HG02798 (cell line): ENCODE measurements at regions not wholly inside any gene's neighbourhood (a gene's known extent, or its start where the extent isn't known, plus 50 kb on each side); places are given as distances from the start of the nearest gene placed in this dataset.

Experiments used
- ATAC-seq: cut with Tn5 transposase; IDR thresholded peaks from one replicate; pipeline ENCODE4 v1.9.1; 2021; ENCODE audit warnings: mild to moderate bottlenecking; ENCODE audit not compliant: unreplicated experiment, poor library complexity

DNA sequence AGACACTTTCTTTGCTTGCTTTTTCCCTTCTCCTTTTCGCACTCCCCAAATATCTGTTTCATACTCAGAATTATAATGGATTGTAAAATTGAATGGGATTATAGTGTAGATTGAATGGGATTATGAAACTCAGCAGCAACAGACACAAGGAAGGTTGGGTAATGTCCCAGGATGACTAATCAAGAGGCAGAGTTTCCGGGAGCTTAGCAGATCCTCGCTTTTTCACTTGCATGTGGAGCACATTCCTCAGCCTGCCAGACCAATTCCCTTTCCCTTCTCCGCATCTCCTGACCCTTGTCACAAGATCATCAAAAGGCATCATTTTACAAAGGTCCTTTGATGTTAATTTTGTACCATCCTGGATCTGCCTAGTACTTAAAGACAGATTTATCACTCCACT is 55.1 kb upstream of the SLC1A1 start:
- ATAC-seq, result no peak

DNA sequence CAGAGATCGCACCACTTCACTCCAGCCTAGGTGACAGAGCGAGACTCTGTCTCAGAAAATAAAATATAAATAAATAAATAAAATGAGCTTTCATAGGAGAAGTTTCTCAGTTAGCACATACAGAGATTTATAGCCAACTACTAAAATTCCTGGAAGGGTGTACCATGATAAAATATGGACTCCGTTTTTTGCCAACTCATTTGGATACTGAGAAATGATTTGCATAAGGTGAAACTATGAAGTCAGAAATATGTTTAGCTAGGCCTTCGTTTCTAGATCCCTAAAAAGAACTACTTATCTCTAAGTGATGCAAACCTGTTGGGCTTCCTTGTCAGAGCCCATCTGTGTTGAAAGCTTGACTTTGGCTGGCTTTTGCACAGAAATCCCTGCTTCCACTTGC is 56.9 kb upstream of the SLC1A1 start:
- ATAC-seq, result no peak

DNA sequence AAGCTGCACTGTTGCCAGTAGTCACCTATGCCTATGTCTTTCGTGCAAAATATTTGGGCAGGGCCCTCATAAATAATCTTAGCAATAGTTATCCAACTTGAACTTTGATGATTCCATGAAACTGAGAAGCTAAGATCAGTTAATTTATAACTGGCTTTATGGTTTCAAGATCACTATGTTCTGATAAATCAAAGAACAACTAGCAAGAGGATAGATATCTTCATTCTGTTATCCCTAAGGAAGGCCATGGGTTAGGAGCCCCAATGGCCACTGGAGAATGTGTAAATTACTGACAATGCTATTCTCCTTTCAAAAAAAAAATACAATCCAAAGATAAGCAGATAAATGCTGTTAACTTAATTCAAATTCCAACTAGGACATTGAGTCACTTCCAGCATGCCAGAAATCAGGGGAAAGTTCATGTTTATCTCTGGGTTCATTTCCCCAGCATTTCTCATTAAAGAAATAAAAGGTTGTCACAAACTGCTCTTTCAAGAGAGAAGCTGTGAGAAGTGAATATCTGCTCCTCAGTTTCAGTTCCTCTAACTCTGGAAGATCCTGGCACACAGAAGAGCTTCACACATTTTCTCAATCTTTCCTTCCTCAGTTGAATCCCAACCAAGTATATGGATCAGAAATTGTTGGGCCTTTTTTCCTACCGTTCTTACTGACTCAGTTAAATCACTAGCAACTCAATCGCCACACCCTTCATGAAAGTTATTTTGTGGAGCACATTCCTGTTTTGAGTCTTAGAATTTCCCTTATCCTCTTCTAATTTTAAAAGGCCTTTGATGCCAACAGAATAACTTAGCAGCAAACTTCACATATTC is 59.6 kb upstream of the SLC1A1 start:
- ATAC-seq, result no peak

DNA sequence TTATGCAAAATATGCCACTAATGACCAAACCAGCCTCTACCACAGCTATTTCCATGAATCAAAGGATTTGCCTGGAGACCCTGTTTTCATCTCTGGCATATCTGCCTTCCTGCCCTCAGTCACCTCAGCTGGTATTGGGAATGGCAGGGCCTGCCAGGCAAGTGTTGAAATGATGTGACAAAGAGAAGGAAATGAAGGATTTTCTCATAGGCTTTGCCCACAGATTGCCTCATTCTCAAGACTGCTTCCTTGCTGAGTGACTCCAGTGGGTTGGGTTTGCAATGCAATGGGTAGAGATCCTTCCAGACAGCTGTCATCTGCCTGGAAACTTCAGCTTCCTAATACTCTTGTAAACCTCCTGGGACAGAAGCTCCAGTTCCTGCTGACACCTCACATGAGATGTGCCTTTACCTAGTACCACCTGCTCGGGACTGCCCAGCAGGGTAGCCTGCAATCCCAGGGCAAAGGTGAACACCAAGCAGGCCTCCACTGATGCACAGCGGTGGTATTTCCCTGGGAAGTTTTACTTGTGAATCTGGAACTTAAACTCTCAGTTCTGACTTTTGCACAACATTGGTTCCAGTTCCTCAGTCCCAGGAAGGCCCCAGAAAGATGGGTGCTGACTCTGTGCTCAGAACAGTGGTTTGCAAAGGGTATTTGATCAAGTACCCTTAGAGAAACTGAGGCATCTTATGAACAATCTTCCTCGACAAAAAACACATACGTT is 64.8 kb upstream of the SLC1A1 start:
- peak; percentile 46 for ATAC-seq

DNA sequence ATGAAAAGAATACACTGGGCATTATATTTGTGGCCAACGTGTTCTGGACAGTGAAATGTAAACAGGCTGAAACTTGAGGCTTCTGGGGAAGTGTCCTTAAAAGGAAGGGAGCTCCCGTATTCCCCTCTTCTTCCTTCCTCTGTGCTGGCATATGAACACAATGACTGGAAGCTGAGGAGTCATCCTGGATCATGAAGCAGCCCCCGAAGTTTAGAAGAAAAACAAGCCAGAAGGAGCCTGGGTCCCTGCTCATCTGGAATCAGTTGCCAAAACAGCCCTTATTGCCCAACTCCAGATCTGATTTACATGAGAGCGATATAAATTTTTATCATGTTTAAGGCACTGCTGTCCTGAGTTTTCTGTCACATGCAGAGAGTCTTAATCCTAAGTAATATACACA is 65.4 kb upstream of the SLC1A1 start:
- ATAC-seq, result no peak

DNA sequence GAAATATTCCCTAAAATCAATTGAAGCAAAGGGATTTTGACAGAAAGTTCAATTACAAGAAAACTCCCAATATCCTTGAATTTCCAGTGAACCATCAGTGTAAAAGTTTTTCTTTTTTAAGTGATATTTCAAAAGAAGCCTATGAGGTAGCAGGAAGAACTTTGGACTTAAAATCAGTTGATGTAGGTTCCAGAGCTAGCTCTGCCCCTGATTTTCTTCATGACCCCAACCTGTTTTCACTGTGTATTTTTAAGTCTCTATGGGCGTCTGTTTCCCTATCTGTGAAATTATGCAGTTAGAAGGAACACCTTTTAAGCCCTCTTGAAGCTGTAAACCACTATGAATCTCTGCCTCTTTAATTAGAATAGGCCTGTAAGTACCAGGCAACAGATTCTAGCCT is 66.2 kb upstream of the SLC1A1 start:
- ATAC-seq, result no peak

DNA sequence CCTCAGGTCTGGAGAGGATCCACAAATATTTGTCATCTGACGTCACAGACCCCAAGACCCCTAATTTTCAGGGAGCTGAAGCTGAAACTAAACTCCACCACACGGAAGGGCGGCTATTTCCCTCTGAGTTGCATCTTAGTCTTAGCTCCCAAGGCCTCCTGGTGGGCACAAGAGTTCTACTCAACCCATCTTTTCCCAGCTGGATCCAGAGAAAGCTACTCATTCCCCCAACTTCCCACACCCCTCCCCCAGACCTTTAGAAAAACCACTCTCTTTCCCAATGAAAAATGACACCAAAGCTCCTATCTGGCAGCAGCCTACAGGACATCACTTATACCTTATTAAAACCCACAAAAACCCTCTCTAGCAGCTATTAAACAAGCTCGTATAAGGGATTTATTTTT is 67.1 kb upstream of the SLC1A1 start:
- no peak for ATAC-seq

DNA sequence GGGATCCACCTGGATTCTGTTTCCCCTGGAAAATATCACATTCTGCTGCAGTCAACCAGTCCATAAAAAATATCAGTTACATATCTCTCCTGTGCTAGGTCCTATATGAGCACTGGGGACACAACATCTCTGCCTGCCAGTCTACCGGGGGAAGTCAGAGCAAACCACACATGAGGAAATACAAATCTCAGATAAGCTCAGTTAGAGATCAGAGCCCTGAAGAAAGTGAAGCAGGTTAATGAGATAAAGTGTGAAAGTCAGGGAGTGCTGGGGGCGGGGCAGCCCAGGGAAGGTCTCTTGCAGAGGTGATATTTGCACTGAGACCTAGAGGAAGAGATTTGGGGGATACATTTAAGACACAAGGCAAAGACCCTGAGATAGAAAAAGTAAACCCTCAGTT is 67.8 kb upstream of the SLC1A1 start:
- peak; percentile 69 for ATAC-seq

DNA sequence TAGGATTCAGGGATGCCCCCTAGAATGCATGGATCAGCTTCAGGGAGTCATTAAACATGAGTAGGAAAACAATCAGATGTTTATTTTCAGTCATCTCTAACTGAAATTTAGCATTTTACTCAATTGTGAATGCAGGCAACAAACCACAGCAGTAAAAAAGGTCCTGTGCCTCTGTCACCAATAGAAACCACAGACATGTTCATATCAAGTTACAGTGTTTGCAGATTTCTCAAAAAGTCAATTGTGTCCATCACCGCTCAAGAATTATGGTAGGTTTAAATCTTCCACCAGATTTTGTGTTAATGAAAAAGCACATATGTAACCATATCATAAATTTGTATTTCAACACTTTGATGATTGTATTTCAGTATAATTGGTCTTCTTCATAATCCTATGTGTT is 68.4 kb upstream of the SLC1A1 start:
- no peak for ATAC-seq

DNA sequence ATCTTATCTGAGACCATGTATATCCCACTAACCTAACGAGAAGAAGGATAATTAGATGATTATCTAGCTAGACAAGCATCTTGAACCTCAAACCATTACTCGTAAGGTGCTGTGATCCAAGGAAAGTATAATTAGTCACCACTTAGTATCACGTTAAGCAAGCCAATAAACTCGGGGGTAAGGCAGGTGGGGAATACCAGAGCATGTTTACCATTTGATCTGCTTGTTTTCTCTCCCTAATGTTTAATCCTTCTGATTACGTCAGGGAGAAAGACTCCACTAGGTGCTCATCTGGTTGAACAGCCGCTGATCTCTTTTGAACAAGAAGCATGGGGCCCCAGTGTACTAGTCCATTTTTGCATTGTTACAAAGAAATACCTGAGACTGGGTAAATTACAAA is 69.9 kb upstream of the SLC1A1 start:
- no peak for ATAC-seq

DNA sequence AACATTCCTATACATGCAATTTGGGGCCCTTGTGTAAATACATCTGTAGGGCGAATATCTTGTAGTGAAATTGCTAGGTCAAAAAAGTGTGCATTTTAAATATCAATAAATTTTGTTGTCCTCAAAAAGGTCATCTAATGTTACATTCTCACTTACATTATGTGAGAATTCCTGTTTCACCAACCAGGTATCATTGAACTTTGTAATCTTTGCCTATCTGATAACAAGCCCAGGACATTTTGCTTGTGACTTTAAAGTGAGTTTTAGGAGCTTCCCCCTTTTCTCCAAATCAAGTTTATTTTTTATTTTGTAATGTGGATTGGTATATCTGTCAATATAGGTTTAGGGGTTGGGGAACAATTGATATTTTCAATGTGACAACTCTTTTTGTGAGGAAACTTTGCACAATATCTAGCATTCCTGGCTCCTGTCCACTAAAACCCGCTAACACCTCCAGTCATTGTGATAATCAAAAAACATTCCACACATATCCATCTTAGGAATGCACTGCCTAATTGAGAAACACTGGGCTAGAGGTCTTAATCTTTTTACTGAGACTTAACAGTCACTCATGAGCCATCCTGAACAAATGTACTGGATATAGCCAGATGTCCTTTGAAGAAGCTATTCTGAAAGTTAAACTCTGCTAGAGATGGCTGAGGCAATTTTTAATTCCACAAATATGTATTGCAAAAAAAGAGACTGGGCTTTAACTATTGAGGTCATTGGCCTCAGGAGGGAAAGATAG is 72.5 kb upstream of the SLC1A1 start:
- ATAC-seq, result no peak

DNA sequence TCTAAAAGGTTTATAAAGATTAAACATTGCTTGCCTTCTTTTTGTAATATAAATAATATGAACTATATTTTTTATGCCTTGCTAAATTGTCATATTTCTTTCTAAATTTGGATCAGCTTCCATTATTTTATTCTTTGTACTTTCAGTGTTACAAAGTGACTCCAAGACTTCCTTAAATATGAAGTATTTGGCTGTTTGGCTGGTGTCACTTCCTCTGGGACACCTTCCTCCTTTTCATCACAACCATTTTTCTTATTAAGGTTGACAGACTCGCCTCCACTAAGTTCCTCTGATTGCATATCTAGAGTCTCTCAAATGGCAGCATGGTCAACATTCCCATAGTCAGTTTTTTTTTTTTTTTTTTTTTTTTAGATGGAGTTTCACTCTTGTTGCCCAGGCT is 73.8 kb upstream of the SLC1A1 start:
- no peak for ATAC-seq

DNA sequence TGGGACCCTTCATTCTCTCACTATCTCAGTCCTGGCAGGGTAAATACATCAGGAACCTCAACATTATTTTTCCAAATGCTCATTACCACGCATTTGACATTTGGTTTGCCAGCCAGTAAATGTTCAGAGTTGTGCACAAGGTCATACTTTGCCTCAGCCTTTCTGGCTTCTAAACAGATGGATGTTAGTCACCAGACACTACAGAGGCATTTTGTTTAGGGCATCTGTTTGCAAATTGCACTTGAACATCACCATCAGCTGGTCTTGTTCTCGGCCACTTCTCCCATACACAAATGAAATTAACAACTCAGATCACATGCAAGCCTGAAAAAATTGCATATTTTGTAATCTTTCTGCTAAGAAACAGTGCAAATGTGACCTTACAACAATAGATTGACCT is 75.0 kb upstream of the SLC1A1 start:
- ATAC-seq, result no peak

DNA sequence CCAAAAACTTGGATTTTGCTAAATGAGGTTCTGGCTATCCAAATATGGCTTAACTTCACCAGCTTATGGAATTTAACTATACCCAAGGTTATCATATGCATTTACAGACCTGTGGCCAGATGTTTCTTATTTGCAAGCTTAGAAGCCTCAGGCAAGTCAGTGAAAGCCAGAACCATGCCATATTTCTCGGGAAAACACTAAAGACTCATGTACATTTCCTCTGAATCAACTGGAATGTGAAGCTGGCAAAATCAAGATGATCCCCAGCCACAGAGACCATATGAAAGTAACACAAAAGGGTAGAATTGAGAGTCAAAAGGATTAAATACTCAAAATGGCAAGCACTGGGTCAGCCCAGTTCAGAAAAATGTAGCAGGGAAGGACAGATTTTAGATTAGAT is 76.4 kb upstream of the SLC1A1 start:
- ATAC-seq, result no peak

DNA sequence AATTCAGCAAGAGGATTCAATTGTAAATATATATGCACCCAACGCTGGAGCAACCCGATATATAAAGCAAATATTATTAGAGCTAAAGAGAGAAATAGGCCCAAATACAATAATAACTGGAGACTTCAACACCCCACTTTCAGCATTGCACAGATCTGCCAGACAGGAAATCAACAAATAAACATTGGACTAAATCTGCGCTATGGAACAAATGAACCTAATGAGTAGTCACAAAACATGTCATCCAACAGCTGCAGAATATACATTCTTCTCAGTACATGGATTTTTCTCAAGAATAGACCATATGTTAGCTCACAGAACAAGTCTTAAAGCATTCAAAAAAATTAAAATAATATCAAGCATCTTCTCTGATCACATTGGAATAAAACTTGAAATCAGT is 86.1 kb upstream of the SLC1A1 start:
- no peak for ATAC-seq

DNA sequence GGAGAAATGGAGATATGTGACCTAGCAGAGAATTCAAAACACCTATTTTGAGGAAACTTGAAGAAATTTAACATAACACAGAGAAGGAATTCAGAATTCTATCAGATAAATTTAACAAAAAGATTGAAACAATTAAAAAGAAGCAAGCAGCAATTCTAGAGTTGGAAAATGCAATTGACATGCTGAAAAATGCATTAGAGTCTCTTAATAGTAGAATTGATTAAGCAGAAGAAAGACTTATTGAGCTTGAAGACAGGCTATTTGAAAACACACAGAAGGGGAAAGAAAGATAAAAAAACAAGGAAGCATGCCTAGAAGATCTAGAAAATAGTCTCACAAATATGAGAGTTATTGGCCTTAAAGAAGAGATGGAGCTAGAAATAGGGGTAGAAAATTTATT is 87.8 kb upstream of the SLC1A1 start:
- ATAC-seq, result no peak

DNA sequence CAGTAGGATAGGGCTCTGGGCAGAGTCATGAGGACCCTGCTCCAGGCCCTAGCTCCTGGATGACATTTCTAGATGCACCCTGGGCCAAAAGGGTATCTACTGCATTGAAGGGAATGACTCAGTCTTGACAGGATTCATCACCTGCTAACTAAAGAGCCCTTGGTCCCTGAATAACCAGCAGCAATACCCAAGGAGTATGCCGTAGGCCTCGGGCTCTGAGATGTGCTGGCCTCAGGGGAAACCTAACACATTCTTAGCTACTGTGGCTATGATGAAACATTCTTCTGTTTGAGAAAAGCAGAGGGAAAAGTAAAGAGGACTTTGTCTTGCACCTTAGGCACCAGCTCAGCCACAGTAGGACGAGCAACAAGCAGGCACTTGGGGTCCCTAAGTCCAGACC is 89.5 kb upstream of the SLC1A1 start:
- no peak for ATAC-seq

DNA sequence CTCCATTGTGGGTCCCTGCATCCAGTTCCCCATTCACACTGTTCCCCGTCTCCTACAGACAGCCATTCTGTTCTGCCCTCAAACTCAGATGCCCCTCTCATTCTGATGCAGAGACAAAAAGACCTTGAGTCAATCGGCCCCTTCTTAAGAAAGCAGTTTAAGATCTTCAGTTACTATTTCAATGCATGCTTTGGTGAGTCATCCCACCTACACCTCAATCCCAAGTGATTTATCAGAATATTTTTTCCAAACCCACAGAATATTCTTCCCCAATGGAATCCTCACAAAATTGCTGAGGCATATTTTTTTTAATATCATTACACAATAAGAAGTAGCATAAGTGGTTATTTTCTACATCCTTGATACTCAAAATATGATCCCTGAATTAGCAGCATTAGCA is 92.4 kb upstream of the SLC1A1 start:
- ATAC-seq, result no peak

DNA sequence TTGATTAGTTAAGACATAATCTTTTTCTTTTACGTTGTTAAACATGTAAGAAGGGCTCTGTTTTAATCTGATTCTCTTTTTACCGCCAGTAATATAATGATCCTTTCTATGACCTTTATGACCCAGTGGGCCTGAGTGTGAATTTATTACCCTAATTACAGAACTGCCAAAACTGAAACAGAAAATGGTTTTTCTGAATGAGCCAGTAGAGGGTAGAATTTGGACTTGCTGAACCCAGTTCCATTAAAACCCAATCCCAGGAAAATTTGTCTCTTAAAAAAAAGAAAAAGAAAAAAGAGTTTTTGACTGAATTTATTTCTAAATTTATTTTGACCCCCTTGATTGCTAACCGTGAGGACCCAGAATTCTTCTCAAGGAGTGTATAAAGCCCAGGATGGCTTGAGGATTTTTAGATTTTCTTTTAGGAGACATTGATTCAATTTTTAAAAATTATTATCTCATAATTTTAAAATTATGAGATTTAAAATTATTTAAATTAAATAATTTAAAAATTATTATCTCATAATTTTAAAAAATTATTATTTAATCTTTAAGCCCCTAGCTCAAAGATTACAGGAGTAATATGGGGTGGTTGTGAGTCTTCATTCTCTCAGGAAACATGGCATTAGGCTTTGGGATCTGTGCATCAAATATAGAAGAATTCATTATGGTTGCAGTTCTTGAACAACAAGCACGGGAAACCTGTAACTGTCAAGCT is 94.1 kb upstream of the GLIS3 start:
- ATAC-seq, result no peak

DNA sequence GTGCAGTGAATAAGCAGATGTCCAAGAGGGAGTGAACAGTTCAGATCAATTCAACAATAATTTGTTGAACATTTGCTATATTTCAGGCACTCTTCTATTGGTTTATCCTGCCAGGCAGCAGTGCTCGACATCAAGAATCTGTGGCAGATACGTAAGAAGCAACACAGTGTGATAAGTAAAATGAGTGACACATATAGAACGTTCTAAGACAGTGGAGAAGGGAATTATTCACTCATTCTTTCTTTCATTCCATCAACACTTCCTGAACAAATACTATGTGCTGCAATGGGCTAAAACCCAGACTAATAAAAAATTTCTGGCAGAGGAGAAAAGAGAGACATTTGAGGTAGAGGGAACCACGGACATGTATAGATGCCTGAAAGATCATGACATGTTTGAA is 89.9 kb upstream of the GLIS3 start:
- ATAC-seq, result no peak

DNA sequence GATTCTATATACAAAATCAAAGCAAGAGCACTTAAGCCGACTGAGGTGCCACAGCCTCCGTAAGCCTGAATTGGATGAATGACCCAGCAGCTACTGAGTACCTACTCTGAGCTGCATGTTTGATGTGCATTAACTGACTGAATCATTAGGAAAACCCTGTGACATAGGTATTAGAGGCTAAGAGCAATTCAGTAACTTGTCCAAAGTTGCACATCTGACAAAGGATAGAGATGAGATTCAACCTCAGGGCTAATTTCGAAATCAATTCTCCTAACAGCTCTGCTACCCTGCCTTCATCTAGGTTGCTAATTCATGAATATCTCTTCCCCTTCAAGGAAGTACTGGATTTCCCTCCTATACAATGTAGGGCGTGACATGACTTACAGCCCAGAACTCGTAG is 89.1 kb upstream of the GLIS3 start:
- no peak for ATAC-seq
